HepG2 (cell line): ENCODE measurements at regions not wholly inside any gene's neighbourhood (a gene's known extent, or its start where the extent isn't known, plus 50 kb on each side); places are given as distances from the start of the nearest gene placed in this dataset.

ENCODE experiments used
- ATAC-seq: fragments of 200-7000 bp; cut with Tn5 transposase; 3 replicates; pipeline ENCODE4 v1.9.1; 2020; ENCODE audit warnings: mild to moderate bottlenecking, moderate library complexity
- BruUV-seq: library from RNA; stranded (reverse); fragments of 400-500 nt; replicated peaks from 2 replicates; lab custom pipeline; 2021; lab: Mats Ljungman, UMichigan
- CTCF ChIA-PET: fragments of 300-600 bp; formaldehyde crosslinking; extraction: SDS; loops from one replicate; lab custom pipeline; 2021; ENCODE audit warnings: low total read pairs, inconsistent platforms, low intra/inter-chr PET ratio; lab: Yijun Ruan, JAX
- POLR2A ChIA-PET: fragments of 350-600 bp; sonication (Branson Sonifier 250); formaldehyde crosslinking; loops from one replicate; lab custom pipeline; 2020; ENCODE audit warnings: antibody characterized with exemption, inconsistent platforms; lab: Yijun Ruan, JAX
- DNase-seq: peaks from one replicate; pipeline ENCODE4 v3.0.0-alpha.2; 2015; ENCODE audit warnings: low spot score
- FAIRE-seq: peaks from 3 replicates; lab custom pipeline; 2011; peaks lifted over from hg19 to GRCh38; lab: Jason Lieb, UNC
- H2AFZ ChIP-seq: one replicate; pipeline ENCODE4 v1.6.1; 2011; ENCODE audit warnings: low read length, inconsistent platforms
- H3K27ac ChIP-seq: fragments of 300-600 bp; 3 replicates; pipeline ENCODE4 v1.8.0; 2011; ENCODE audit warnings: mixed run types, mild to moderate bottlenecking, mixed read lengths, low read length, inconsistent platforms; ENCODE audit not compliant: insufficient read depth; ENCODE audit errors: extremely low read length
- H3K27me3 ChIP-seq, 2 experiments: fragments of 200-600 bp in 1 of 2; 2 replicates in 1 of 2; 3 replicates in 1 of 2; pipeline versions ENCODE4 v1.6.0 to v1.8.0; 2011; ENCODE audit warnings: low read length in 2 of 2, mild to moderate bottlenecking in 2 of 2, moderate library complexity in 2 of 2, inconsistent platforms in 1 of 2; ENCODE audit not compliant: insufficient read depth in 2 of 2, control insufficient read depth in 1 of 2
- H3K36me3 ChIP-seq, 2 experiments: fragments of 200-600 bp in 1 of 2; replicated peaks in 1 of 2; 2 replicates in 1 of 2; 3 replicates in 1 of 2; pipeline versions ENCODE4 v1.5.1 to v1.8.0; 2011; ENCODE audit warnings: low read length in 2 of 2, inconsistent platforms in 1 of 2; ENCODE audit not compliant: insufficient read depth in 2 of 2, control insufficient read depth in 1 of 2
- H3K4me1 ChIP-seq: 2 replicates; pipeline ENCODE4 v1.5.1; 2012; ENCODE audit warnings: low read length, inconsistent platforms; ENCODE audit not compliant: insufficient read depth
- H3K4me2 ChIP-seq: 2 replicates; pipeline ENCODE4 v1.6.0; 2011; ENCODE audit warnings: low read depth, low read length, inconsistent platforms
- H3K4me3 ChIP-seq, 3 experiments: fragments of 200-600 bp in 1 of 3; sonication (generic), shearing (Covaris generic) in 1 of 3; replicated peaks in 1 of 3; 2 replicates each; pipeline ENCODE4 v1.5.1; 2011 to 2016; ENCODE audit warnings: low read length in 3 of 3, inconsistent platforms in 2 of 3, low read depth in 2 of 3, mild to moderate bottlenecking in 2 of 3, control low read depth in 1 of 3, mixed read lengths in 1 of 3; ENCODE audit not compliant: insufficient read depth in 1 of 3
- H3K79me2 ChIP-seq: one replicate; pipeline ENCODE4 v1.6.1; 2011; ENCODE audit warnings: low read length, inconsistent platforms; ENCODE audit not compliant: insufficient read depth
- H3K9ac ChIP-seq: 2 replicates; pipeline ENCODE4 v1.6.0; 2011; ENCODE audit warnings: mild to moderate bottlenecking, low read depth, low read length, inconsistent platforms; ENCODE audit not compliant: insufficient read depth
- H3K9me3 ChIP-seq: 2 replicates; pipeline ENCODE4 v1.5.1; 2012; ENCODE audit warnings: mild to moderate bottlenecking, low read length
- H4K20me1 ChIP-seq: 2 replicates; pipeline ENCODE4 v1.6.0; 2011; ENCODE audit warnings: inconsistent platforms, mild to moderate bottlenecking, low read length, moderate library complexity; ENCODE audit not compliant: insufficient read depth
- EP300 ChIP-seq, 3 experiments: sonication (generic) in 1 of 3; formaldehyde crosslinking in 1 of 3; IDR thresholded peaks; 2 replicates each; pipeline versions ENCODE4 v1.5.1 to v1.6.1; 2011 to 2020; ENCODE audit warnings: low read depth in 2 of 3, low read length in 2 of 3, borderline replicate concordance in 1 of 3, improper control_type of control experiment in 1 of 3, mild to moderate bottlenecking in 1 of 3, missing genetic modification reagents in 1 of 3, moderate library complexity in 1 of 3
- IRX3 ChIP-seq: sonication (generic); formaldehyde crosslinking; IDR thresholded peaks from 2 replicates; pipeline ENCODE4 v1.8.1; 2023; ENCODE audit warnings: mild to moderate bottlenecking, low read depth, missing genetic modification reagents, borderline replicate concordance
- MAFF ChIP-seq: IDR thresholded peaks from 2 replicates; pipeline ENCODE4 v1.6.1; 2011; ENCODE audit warnings: low read depth, low read length, improper control_type of control experiment
- MAFK ChIP-seq, 2 experiments: IDR thresholded peaks in 1 of 2; conservative IDR thresholded peaks in 1 of 2; 2 replicates each; pipeline ENCODE4 v1.6.1; 2011; ENCODE audit warnings: improper control_type of control experiment in 2 of 2, low read length in 2 of 2
- MED1 ChIP-seq: sonication (generic); formaldehyde crosslinking; IDR thresholded peaks from 2 replicates; pipeline ENCODE4 v1.4.0; 2020; ENCODE audit warnings: missing genetic modification reagents
- NFE2L1 ChIP-seq: sonication (generic); formaldehyde crosslinking; IDR thresholded peaks from 2 replicates; pipeline ENCODE4 v1.4.0; 2020; ENCODE audit warnings: missing genetic modification reagents, mild to moderate bottlenecking, borderline replicate concordance
- NR2C2 ChIP-seq: sonication (generic); formaldehyde crosslinking; IDR thresholded peaks from 2 replicates; pipeline ENCODE4 v1.4.0; 2020; ENCODE audit warnings: missing genetic modification reagents, mild to moderate bottlenecking, moderate library complexity, borderline replicate concordance
- ZBTB38 ChIP-seq: sonication (generic); formaldehyde crosslinking; IDR thresholded peaks from 2 replicates; pipeline ENCODE4 v1.5.1; 2020; ENCODE audit warnings: mild to moderate bottlenecking, missing genetic modification reagents
- ZFYVE20 ChIP-seq: sonication (generic); formaldehyde crosslinking; IDR thresholded peaks from 2 replicates; pipeline ENCODE4 v1.8.0; 2023; ENCODE audit warnings: low read depth, mild to moderate bottlenecking, moderate library complexity, missing genetic modification reagents, borderline replicate concordance
- ZNF430 ChIP-seq: sonication (generic); formaldehyde crosslinking; IDR thresholded peaks from 2 replicates; pipeline ENCODE4 v1.9.0; 2021; ENCODE audit warnings: mild to moderate bottlenecking, missing genetic modification reagents
- ZNF451 ChIP-seq: sonication (generic); formaldehyde crosslinking; IDR thresholded peaks from 2 replicates; pipeline ENCODE4 v1.5.0; 2020; ENCODE audit warnings: mild to moderate bottlenecking, missing genetic modification reagents
- WGBS: methylation state at CpG from one replicate; pipeline ENCODE4 v1.1.6; 2017; ENCODE audit warnings: low lambda C conversion rate; 5-methylcytosine and 5-hydroxymethylcytosine counted together
- in situ Hi-C: cut with HindIII; loops from 2 replicates; pipeline ENCODE4 v1.10.0; 2017; ENCODE audit warnings: low pct_unique_long_range_greater_than_20kb; ENCODE audit not compliant: extremely low pct_ligation_motif_present
- intact Hi-C: fragments of 100-400 bp; cut with micrococcal nuclease; formaldehyde crosslinking; loops from one replicate; pipeline ENCODE4 v1.10.0; 2022; ENCODE audit not compliant: unreplicated experiment
- TF ChIP-seq, protein P1 (sequence below): sonication (generic); formaldehyde crosslinking; IDR thresholded peaks from 2 replicates; pipeline ENCODE4 v1.9.0; 2021; ENCODE audit warnings: mild to moderate bottlenecking, missing genetic modification reagents

DNA sequence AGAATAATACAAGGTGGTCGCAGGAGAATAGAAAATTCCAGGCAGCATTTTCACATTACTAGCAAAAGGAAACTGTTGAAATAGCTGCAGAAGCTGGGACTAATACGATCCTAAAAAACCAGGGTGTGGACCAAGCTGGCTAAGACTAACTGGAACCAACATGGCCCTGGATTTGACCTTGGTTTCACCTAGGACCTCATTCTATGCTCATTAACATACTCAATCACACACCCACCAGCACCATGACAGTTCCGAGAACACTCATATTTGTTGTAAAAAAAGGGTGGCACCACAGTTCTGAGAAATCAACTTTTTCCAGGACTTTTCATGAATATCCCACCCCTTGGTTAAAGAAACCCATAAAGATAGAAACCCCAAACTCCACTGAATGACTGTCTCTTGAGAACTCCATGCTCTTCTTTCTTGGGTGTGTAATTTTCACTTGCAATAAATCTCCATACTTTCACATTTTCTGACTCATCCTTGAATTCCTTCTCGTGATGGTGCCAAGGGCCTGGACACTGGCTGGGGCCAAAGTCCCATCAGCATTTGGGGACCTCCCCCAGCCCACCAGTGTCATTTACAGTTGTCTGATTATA, 164.3 kb upstream of the CHST9 start (continued):
- TF ChIP-seq ZNF430 (CRISPR knock-in tag) (no peak), MED1 (CRISPR knock-in tag) (no peak)

DNA sequence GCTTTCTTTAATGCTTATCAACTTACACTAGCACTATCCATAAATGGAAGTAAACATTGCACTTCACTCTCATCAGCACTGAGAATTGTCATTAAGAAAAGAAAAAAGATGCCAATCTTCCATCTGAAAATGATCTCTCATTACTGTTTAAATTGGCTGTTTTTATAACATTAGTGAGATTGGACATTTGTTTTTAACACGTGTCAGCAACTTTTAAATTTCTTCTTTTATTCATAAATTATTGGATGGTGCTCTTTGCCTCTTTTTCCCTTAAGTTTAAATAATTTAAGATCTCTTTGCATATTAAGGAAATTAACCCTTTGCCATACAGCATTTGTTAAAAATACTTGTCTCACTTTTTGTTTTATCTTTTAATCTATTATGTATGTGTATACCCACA, 146.5 kb upstream of the CHST9 start:
- Histone ChIP-seq H3K9me3 (no peaks in the 10 kb centered on the region), H3K4me2 (no peak overlapping the region), H3K4me3 (no peak overlapping the region), H3K36me3 (no peaks in the 10 kb centered on the region), H3K4me1 (no peaks in the 10 kb centered on the region), H3K9ac (no peak overlapping the region), H4K20me1 (no peaks in the 10 kb centered on the region), H3K27ac (no peak overlapping the region), H3K79me2 (no peaks in the 10 kb centered on the region), H3K27me3 (no peaks in the 10 kb centered on the region; a peak in 1 of 5 replicates), H2AFZ (no peak overlapping the region)
- TF ChIP-seq EP300 (IDR thresholded peaks at IDR 0.05; ENCODE audit: low read depth in 2 of 2, low read length in 2 of 2) = no peak
- no peak for TF ChIP-seq EP300 (CRISPR knock-in tag; IDR thresholded peaks at IDR 0.05; ENCODE audit: borderline replicate concordance)
- TF ChIP-seq MAFK (conservative IDR thresholded peaks at IDR 0.05 in 1 of 2, IDR thresholded peaks at IDR 0.05 in 1 of 2; ENCODE audit: low read length in 2 of 2) = peak; percentile 43 to 80; a peak in 3 of 4 replicates
- no peak for TF ChIP-seq ZFYVE20 (CRISPR knock-in tag)
- TF ChIP-seq ZNF451 = no peak
- TF ChIP-seq NR2C2 (CRISPR knock-in tag) = no peak
- TF ChIP-seq MAFF = peak; percentile 63; the same call in 1 of the 2 replicates
- TF ChIP-seq, protein P1, sequence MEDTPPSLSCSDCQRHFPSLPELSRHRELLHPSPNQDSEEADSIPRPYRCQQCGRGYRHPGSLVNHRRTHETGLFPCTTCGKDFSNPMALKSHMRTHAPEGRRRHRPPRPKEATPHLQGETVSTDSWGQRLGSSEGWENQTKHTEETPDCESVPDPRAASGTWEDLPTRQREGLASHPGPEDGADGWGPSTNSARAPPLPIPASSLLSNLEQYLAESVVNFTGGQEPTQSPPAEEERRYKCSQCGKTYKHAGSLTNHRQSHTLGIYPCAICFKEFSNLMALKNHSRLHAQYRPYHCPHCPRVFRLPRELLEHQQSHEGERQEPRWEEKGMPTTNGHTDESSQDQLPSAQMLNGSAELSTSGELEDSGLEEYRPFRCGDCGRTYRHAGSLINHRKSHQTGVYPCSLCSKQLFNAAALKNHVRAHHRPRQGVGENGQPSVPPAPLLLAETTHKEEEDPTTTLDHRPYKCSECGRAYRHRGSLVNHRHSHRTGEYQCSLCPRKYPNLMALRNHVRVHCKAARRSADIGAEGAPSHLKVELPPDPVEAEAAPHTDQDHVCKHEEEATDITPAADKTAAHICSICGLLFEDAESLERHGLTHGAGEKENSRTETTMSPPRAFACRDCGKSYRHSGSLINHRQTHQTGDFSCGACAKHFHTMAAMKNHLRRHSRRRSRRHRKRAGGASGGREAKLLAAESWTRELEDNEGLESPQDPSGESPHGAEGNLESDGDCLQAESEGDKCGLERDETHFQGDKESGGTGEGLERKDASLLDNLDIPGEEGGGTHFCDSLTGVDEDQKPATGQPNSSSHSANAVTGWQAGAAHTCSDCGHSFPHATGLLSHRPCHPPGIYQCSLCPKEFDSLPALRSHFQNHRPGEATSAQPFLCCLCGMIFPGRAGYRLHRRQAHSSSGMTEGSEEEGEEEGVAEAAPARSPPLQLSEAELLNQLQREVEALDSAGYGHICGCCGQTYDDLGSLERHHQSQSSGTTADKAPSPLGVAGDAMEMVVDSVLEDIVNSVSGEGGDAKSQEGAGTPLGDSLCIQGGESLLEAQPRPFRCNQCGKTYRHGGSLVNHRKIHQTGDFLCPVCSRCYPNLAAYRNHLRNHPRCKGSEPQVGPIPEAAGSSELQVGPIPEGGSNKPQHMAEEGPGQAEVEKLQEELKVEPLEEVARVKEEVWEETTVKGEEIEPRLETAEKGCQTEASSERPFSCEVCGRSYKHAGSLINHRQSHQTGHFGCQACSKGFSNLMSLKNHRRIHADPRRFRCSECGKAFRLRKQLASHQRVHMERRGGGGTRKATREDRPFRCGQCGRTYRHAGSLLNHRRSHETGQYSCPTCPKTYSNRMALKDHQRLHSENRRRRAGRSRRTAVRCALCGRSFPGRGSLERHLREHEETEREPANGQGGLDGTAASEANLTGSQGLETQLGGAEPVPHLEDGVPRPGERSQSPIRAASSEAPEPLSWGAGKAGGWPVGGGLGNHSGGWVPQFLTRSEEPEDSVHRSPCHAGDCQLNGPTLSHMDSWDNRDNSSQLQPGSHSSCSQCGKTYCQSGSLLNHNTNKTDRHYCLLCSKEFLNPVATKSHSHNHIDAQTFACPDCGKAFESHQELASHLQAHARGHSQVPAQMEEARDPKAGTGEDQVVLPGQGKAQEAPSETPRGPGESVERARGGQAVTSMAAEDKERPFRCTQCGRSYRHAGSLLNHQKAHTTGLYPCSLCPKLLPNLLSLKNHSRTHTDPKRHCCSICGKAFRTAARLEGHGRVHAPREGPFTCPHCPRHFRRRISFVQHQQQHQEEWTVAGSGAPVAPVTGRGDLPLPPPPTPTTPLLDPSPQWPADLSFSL (CRISPR knock-in tag) = no peak
- no peak for TF ChIP-seq NFE2L1 (CRISPR knock-in tag)
- no peak for TF ChIP-seq ZBTB38 (CRISPR knock-in tag)
- TF ChIP-seq IRX3 (CRISPR knock-in tag) = no peak
- FAIRE-seq (no peak), ATAC-seq (no peak), DNase-seq (no peak)
- POLR2A ChIA-PET = no interaction called here
- in situ Hi-C loops = no loop called here
- CTCF ChIA-PET = no interaction called here
- WGBS = 0% methylated on average over 1 of the region's 1 CpG
- intact Hi-C loops = no loop called here
- BruUV-seq = no TSS peak
